DOHH2 (cell line): ENCODE measurements at regions not wholly inside any gene's neighbourhood (a gene's known extent, or its start where the extent isn't known, plus 50 kb on each side); places are given as distances from the start of the nearest gene placed in this dataset.

Experiments used
- H3F3A ChIP-seq: fragments of 200-600 bp; sonication (generic), shearing (Covaris generic); 2 replicates; pipeline ENCODE4 v1.6.0; 2016; ENCODE audit warnings: antibody characterized with exemption, mild to moderate bottlenecking; ENCODE audit not compliant: control insufficient read depth, insufficient read depth
- H3K27ac ChIP-seq: fragments of 200-600 bp; sonication (generic); 2 replicates; pipeline ENCODE4 v1.5.1; 2014; ENCODE audit warnings: low read depth, mild to moderate bottlenecking, low read length, moderate library complexity
- H3K27me3 ChIP-seq: fragments of 200-600 bp; sonication (generic); 2 replicates; pipeline ENCODE4 v1.6.1; 2014; ENCODE audit warnings: mild to moderate bottlenecking, low read length, mixed read lengths; ENCODE audit not compliant: control insufficient read depth
- H3K36me3 ChIP-seq: fragments of 200-600 bp; sonication (generic); 2 replicates; pipeline ENCODE4 v1.6.1; 2014; ENCODE audit warnings: mild to moderate bottlenecking, low read length, moderate library complexity, mixed read lengths; ENCODE audit not compliant: control insufficient read depth
- H3K4me1 ChIP-seq: fragments of 200-600 bp; sonication (generic); 2 replicates; pipeline ENCODE4 v1.6.1; 2014; ENCODE audit warnings: mild to moderate bottlenecking, low read length, mixed read lengths; ENCODE audit not compliant: control insufficient read depth
- H3K4me2 ChIP-seq: fragments of 200-600 bp; sonication (generic); 2 replicates; pipeline ENCODE4 v1.6.0; 2014; ENCODE audit warnings: mild to moderate bottlenecking, low read length, moderate library complexity
- H3K4me3 ChIP-seq: fragments of 200-600 bp; sonication (generic); 2 replicates; pipeline ENCODE4 v1.5.1; 2014; ENCODE audit warnings: mild to moderate bottlenecking, low read length, mixed read lengths
- H3K79me2 ChIP-seq: fragments of 200-600 bp; sonication (generic); 2 replicates; pipeline ENCODE4 v1.6.1; 2014; ENCODE audit warnings: mild to moderate bottlenecking, low read length, mixed read lengths; ENCODE audit not compliant: control insufficient read depth
- H3K9me2 ChIP-seq: fragments of 200-600 bp; sonication (generic); replicated peaks from 2 replicates; pipeline ENCODE4 v1.6.1; 2014; ENCODE audit warnings: mild to moderate bottlenecking, low read length, mixed read lengths; ENCODE audit not compliant: control insufficient read depth
- H3K9me3 ChIP-seq: fragments of 200-600 bp; sonication (generic); 2 replicates; pipeline ENCODE4 v1.6.1; 2014; ENCODE audit warnings: antibody characterized with exemption, low read length, mixed read lengths; ENCODE audit not compliant: control insufficient read depth, insufficient read depth
- H4K20me1 ChIP-seq: fragments of 200-600 bp; sonication (generic); 2 replicates; pipeline ENCODE4 v1.6.0; 2014; ENCODE audit warnings: low read depth, mild to moderate bottlenecking, antibody characterized with exemption, low read length, moderate library complexity; ENCODE audit not compliant: control insufficient read depth, insufficient read depth
- EZH2phosphoT487 ChIP-seq: fragments of 200-600 bp; sonication (generic); IDR thresholded peaks from 2 replicates; pipeline ENCODE4 v1.6.1; 2017; ENCODE audit warnings: borderline replicate concordance, mild to moderate bottlenecking, antibody characterized with exemption, low read length, moderate library complexity, mixed read lengths
- TF ChIP-seq, protein P1 (sequence below): fragments of 200-600 bp; sonication (generic); IDR thresholded peaks from one replicate; pipeline ENCODE4 v1.5.1; 2014; ENCODE audit warnings: antibody characterized with exemption, mild to moderate bottlenecking, low read depth, low read length; ENCODE audit not compliant: poor library complexity, severe bottlenecking

DNA sequence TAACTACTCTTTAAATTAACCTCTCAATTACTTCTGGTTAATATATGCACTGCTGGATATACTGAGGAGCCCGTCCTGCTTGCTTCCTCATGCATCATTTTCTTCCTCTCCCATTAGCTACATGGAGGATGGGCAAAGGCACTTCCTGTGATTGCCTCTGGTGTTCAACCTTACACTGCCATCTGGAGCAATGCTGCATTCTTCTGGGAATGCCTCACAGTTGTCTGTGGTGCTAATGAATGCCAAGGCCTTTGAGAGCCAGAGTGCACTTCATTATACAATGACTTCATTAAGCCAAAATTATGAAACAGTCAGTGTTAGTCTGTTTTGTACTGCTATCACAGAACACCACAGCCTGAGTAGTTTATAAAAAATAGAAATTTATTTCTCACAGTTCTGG lies 134.8 kb upstream of the DOCK10 start:
- Histone ChIP-seq H3K9me3 (no peaks in the 10 kb centered on the region), H3K9me2 (no peaks in the 10 kb centered on the region), H3F3A (no peaks in the 10 kb centered on the region), H3K4me3 (no peak overlapping the region), H3K36me3 (no peaks in the 10 kb centered on the region), H3K4me2 (no peak overlapping the region), H3K4me1 (no peaks in the 10 kb centered on the region), H3K27me3 (no peaks in the 10 kb centered on the region), H4K20me1 (no peaks in the 10 kb centered on the region), H3K27ac (no peak overlapping the region), H3K79me2 (no peaks in the 10 kb centered on the region)
- TF ChIP-seq, protein P1, sequence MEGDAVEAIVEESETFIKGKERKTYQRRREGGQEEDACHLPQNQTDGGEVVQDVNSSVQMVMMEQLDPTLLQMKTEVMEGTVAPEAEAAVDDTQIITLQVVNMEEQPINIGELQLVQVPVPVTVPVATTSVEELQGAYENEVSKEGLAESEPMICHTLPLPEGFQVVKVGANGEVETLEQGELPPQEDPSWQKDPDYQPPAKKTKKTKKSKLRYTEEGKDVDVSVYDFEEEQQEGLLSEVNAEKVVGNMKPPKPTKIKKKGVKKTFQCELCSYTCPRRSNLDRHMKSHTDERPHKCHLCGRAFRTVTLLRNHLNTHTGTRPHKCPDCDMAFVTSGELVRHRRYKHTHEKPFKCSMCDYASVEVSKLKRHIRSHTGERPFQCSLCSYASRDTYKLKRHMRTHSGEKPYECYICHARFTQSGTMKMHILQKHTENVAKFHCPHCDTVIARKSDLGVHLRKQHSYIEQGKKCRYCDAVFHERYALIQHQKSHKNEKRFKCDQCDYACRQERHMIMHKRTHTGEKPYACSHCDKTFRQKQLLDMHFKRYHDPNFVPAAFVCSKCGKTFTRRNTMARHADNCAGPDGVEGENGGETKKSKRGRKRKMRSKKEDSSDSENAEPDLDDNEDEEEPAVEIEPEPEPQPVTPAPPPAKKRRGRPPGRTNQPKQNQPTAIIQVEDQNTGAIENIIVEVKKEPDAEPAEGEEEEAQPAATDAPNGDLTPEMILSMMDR: no peak
- TF ChIP-seq EZH2phosphoT487: no peak

DNA sequence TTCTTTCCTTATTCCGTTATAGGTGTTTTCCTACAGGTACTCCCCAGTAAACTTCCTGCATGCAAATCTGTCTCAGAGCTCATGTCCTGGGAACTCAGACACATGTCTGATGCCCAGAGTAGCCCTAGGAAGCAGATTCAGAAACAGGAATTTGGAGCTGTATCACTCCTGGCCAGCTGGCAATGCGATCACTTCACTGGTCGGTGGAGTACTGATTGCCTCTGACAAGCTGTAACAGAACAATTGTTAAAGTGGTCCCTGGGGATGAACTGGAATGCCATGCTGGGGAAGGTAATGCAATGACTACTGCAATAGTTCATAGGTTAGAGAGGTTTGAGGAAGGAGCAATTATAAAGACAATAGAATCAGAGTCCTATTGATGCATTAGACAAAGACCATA lies 131.6 kb upstream of the DOCK10 start:
- no peak for TF ChIP-seq EZH2phosphoT487
- TF ChIP-seq, protein P1: no peak
- H4K20me1 ChIP-seq: no peaks in the 10 kb centered on the region

DNA sequence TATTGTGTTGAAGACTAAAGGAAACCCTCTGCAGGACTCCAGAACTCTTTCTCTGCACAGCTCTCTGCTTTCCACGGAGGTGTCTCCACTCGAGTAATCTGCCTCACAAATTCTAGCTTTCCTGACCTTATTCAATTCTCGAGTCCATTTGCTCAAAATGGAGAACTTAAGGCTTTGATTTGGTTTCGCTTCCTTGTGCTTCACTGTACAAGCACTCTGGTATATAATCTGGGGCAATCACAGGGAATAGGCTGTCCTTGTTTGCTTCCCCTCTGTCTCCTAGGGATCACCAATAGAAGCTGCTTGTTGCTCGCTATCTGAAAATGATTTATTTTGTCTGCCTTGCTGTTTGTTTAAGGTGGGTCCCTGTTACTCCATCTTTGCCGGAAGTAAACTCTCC lies 129.1 kb upstream of the DOCK10 start:
- TF ChIP-seq, protein P1: no peak
- no peak for TF ChIP-seq EZH2phosphoT487
- Histone ChIP-seq H3K4me3 (no peak overlapping the region), H3K9me2 (no peaks in the 10 kb centered on the region), H3F3A (no peaks in the 10 kb centered on the region), H4K20me1 (no peaks in the 10 kb centered on the region), H3K79me2 (no peaks in the 10 kb centered on the region), H3K4me2 (no peak overlapping the region), H3K27me3 (no peaks in the 10 kb centered on the region), H3K4me1 (no peaks in the 10 kb centered on the region), H3K36me3 (no peaks in the 10 kb centered on the region), H3K9me3 (no peaks in the 10 kb centered on the region), H3K27ac (no peak overlapping the region)

More for the DNA sequence above, 131.6 kb upstream of the DOCK10 start:
- Histone ChIP-seq H3K79me2 (no peaks in the 10 kb centered on the region), H3K9me3 (no peaks in the 10 kb centered on the region), H3K27ac (no peak overlapping the region), H3K4me2 (no peak overlapping the region), H3K4me3 (no peak overlapping the region), H3K4me1 (no peaks in the 10 kb centered on the region), H3K36me3 (no peaks in the 10 kb centered on the region), H3F3A (no peaks in the 10 kb centered on the region), H3K27me3 (no peaks in the 10 kb centered on the region), H3K9me2 (no peaks in the 10 kb centered on the region)

DNA sequence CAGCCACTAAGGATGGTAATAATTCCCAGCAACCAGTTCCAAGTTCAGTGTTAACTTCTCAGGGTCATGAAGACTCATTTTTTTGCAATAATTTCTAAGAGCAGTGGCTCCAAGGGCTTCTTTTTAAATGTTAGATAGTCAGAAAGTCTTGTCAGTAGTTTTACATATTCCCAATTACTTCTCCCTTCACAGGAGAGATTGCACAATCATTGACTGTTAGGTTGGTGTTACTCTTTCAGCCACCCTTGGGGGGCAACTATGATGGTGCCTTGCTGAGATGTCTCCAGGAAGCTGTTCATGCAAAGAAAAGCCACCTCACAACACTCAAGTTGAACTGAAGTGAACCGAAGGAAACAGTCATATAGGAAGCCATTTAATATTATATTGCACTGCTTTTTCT lies 127.9 kb upstream of the DOCK10 start:
- H3K4me1 ChIP-seq: no peaks in the 10 kb centered on the region
- no peaks in the 10 kb centered on the region for H3F3A ChIP-seq
- H3K9me2 ChIP-seq: no peaks in the 10 kb centered on the region
- no peaks in the 10 kb centered on the region for H4K20me1 ChIP-seq
- no peak overlapping the region for H3K4me2 ChIP-seq
- TF ChIP-seq, protein P1: no peak
- TF ChIP-seq EZH2phosphoT487: no peak
- no peak overlapping the region for H3K4me3 ChIP-seq
- H3K79me2 ChIP-seq: no peaks in the 10 kb centered on the region
- H3K27ac ChIP-seq: no peak overlapping the region
- no peaks in the 10 kb centered on the region for H3K36me3 ChIP-seq
- H3K27me3 ChIP-seq: peaks cover 5% of the 10 kb centered on the region; the same call in 1 of the 2 replicates
- no peaks in the 10 kb centered on the region for H3K9me3 ChIP-seq
